HUDEP-2 (cell line): ENCODE measurements at regions not wholly inside any gene's neighbourhood (a gene's known extent, or its start where the extent isn't known, plus 50 kb on each side); places are given as distances from the start of the nearest gene placed in this dataset.

Source experiments
- DNase-seq, 76 experiments: peaks; one replicate each; lab custom pipeline; 2025; ENCODE audit not compliant: unreplicated experiment in 76 of 76; lab: John Stamatoyannopoulos, UW

- no peak for DNase-seq
Observed at GRCh38 chr13:99893567-99893966, 78.0 kb downstream of the ZIC5 start.

GRCh38 chr13:99892866-99893504 lies 78.6 kb downstream of the ZIC5 start:
- DNase-seq = no peak

GRCh38 chr13:99892196-99892613 lies 79.4 kb downstream of the ZIC5 start:
- DNase-seq = no peak

- DNase-seq = no peak
Observed at GRCh38 chr13:99886706-99887105, 84.9 kb downstream of the ZIC5 start.

GRCh38 chr13:99884913-99885312 lies 86.7 kb downstream of the ZIC5 start:
- no peak for DNase-seq

GRCh38 chr13:99883805-99884204 lies 87.8 kb downstream of the ZIC5 start:
- DNase-seq = no peak

- DNase-seq = no peak
Observed at GRCh38 chr13:99878921-99879610, 92.5 kb downstream of the ZIC5 start.

- no peak for DNase-seq
Observed at GRCh38 chr13:99876651-99877050, 94.9 kb downstream of the ZIC5 start.

- no peak for DNase-seq
Observed at GRCh38 chr13:99875391-99875790, 96.2 kb downstream of the ZIC5 start.

- DNase-seq = no peak
Observed at GRCh38 chr13:99873832-99874430, 97.6 kb downstream of the ZIC5 start.

- DNase-seq = no peak
Observed at GRCh38 chr13:99873141-99873540, 98.4 kb downstream of the ZIC5 start.

- DNase-seq = no peak
Observed at GRCh38 chr13:99871249-99871898, 100.2 kb downstream of the ZIC5 start.

GRCh38 chr13:99870541-99870940 lies 101.0 kb downstream of the ZIC5 start:
- no peak for DNase-seq

- no peak for DNase-seq
Observed at GRCh38 chr13:99869830-99870229, 101.7 kb downstream of the ZIC5 start.

GRCh38 chr13:99868767-99869166 lies 102.8 kb downstream of the ZIC5 start:
- no peak for DNase-seq

- no peak for DNase-seq
Observed at GRCh38 chr13:99867535-99868257, 103.9 kb downstream of the ZIC5 start.

- no peak for DNase-seq
Observed at GRCh38 chr13:99866781-99867180, 104.8 kb downstream of the ZIC5 start.

GRCh38 chr13:99865420-99865930 lies 106.1 kb downstream of the ZIC5 start:
- no peak for DNase-seq

GRCh38 chr13:99864627-99864990 lies 107.0 kb downstream of the ZIC5 start:
- no peak for DNase-seq

GRCh38 chr13:99863789-99864626 lies 107.6 kb downstream of the ZIC5 start:
- DNase-seq = peak in 1 of 76 experiments; percentile 1
